Endothelial cell of umbilical vein (primary cell): ENCODE measurements at regions not wholly inside any gene's neighbourhood (a gene's known extent, or its start where the extent isn't known, plus 50 kb on each side); places are given as distances from the start of the nearest gene placed in this dataset.

Experiments
- BruUV-seq: library from RNA; stranded (reverse); fragments of 400-500 nt; replicated peaks from 2 replicates; lab custom pipeline; 2021; lab: Mats Ljungman, UMichigan
- CTCF ChIA-PET: fragments of 300-600, 350-600 bp; sonication (Branson Sonifier 250); formaldehyde crosslinking; loops from one replicate; lab custom pipeline; 2021; ENCODE audit warnings: antibody characterized with exemption, inconsistent platforms; lab: Charles Lee
- POLR2A ChIA-PET: fragments of 300-600, 350-600 bp; sonication (Branson Sonifier 250); formaldehyde crosslinking; loops from one replicate; lab custom pipeline; 2021; ENCODE audit warnings: antibody characterized with exemption, inconsistent platforms; lab: Charles Lee
- DNase-seq: peaks from one replicate; pipeline ENCODE4 v3.0.0-alpha.2; 2011; ENCODE audit warnings: low read depth, low spot score
- FAIRE-seq: peaks from 2 replicates; lab custom pipeline; 2011; peaks lifted over from hg19 to GRCh38; lab: Jason Lieb, UNC
- H2AFZ ChIP-seq: 2 replicates; pipeline ENCODE4 v1.6.0; 2012; ENCODE audit warnings: low read depth, low read length, control low read depth, inconsistent platforms
- H3K27ac ChIP-seq: 2 replicates; pipeline ENCODE4 v1.5.1; 2011; ENCODE audit warnings: low read depth, mild to moderate bottlenecking, control low read depth, low read length, moderate library complexity; ENCODE audit not compliant: insufficient read depth
- H3K27me3 ChIP-seq, 2 experiments: 2 replicates each; pipeline versions ENCODE4 v1.6.0 to v1.6.1; 2011; ENCODE audit warnings: low read length in 2 of 2, mixed read lengths in 1 of 2; ENCODE audit not compliant: control insufficient read depth in 2 of 2, insufficient read depth in 2 of 2
- H3K36me3 ChIP-seq, 2 experiments: 2 replicates in 1 of 2; 3 replicates in 1 of 2; pipeline ENCODE4 v1.5.1; 2011; ENCODE audit warnings: low read length in 2 of 2, mild to moderate bottlenecking in 1 of 2, moderate library complexity in 1 of 2; ENCODE audit not compliant: control insufficient read depth in 2 of 2, insufficient read depth in 2 of 2; ENCODE audit errors: extremely low read depth in 1 of 2
- H3K4me1 ChIP-seq: 3 replicates; pipeline ENCODE4 v1.5.1; 2011; ENCODE audit warnings: mild to moderate bottlenecking, low read length; ENCODE audit not compliant: control insufficient read depth, insufficient read depth; ENCODE audit errors: extremely low read depth
- H3K4me2 ChIP-seq: 2 replicates; pipeline ENCODE4 v1.6.1; 2011; ENCODE audit warnings: low read length, control low read depth, mixed read lengths; ENCODE audit not compliant: insufficient read depth
- H3K4me3 ChIP-seq, 3 experiments: fragments of 200-600 bp in 1 of 3; sonication (generic), shearing (Covaris generic) in 1 of 3; replicated peaks in 1 of 3; 2 replicates each; pipeline ENCODE4 v1.5.1; 2011 to 2016; ENCODE audit warnings: control low read depth in 3 of 3, low read length in 3 of 3, mild to moderate bottlenecking in 2 of 3, inconsistent platforms in 1 of 3, low read depth in 1 of 3, moderate library complexity in 1 of 3; ENCODE audit not compliant: insufficient read depth in 1 of 3
- H3K79me2 ChIP-seq: 2 replicates; pipeline ENCODE4 v1.6.0; 2012; ENCODE audit warnings: low read length, inconsistent platforms; ENCODE audit not compliant: control insufficient read depth, insufficient read depth
- H3K9ac ChIP-seq: replicated peaks from 2 replicates; pipeline ENCODE3; 2011; ENCODE audit warnings: low read length, control low read depth; ENCODE audit not compliant: insufficient read depth; ENCODE audit errors: extremely low read depth
- H3K9me1 ChIP-seq: replicated peaks from 3 replicates; pipeline ENCODE4 v1.6.0; 2011; ENCODE audit warnings: mild to moderate bottlenecking, low read length; ENCODE audit not compliant: control insufficient read depth, insufficient read depth; ENCODE audit errors: extremely low read depth
- H3K9me3 ChIP-seq: replicated peaks from 2 replicates; pipeline ENCODE4 v1.5.1; 2012; ENCODE audit warnings: low read length, inconsistent platforms; ENCODE audit not compliant: control insufficient read depth, insufficient read depth
- H4K20me1 ChIP-seq: replicated peaks from 2 replicates; pipeline ENCODE3; 2011; ENCODE audit warnings: mild to moderate bottlenecking, low read length; ENCODE audit not compliant: control insufficient read depth, insufficient read depth; ENCODE audit errors: extremely low read depth
- EZH2 ChIP-seq: IDR thresholded peaks from 2 replicates; pipeline ENCODE4 v1.6.1; 2012; ENCODE audit warnings: borderline replicate concordance, low read depth, mild to moderate bottlenecking, moderate library complexity, low read length, inconsistent platforms; ENCODE audit not compliant: severe bottlenecking
- FOS ChIP-seq: IDR thresholded peaks from 2 replicates; pipeline ENCODE4 v1.6.1; 2011; ENCODE audit warnings: mild to moderate bottlenecking, low read length, moderate library complexity, borderline replicate concordance; ENCODE audit not compliant: insufficient read depth
- GATA2 ChIP-seq: IDR thresholded peaks from 2 replicates; pipeline ENCODE4 v1.7.0; 2011; ENCODE audit warnings: low read depth, mild to moderate bottlenecking, moderate library complexity, mixed read lengths, low read length; ENCODE audit not compliant: insufficient read length, insufficient read depth
- JUN ChIP-seq: IDR thresholded peaks from 2 replicates; pipeline ENCODE4 v1.6.1; 2011; ENCODE audit warnings: borderline replicate concordance, low read depth; ENCODE audit not compliant: insufficient read length, insufficient read depth
- MYC ChIP-seq: IDR thresholded peaks from one replicate; pipeline ENCODE4 v1.6.1; 2011; ENCODE audit warnings: mild to moderate bottlenecking, low read depth, low read length
- POLR2A ChIP-seq: IDR thresholded peaks from 2 replicates; pipeline ENCODE4 v1.6.1; 2012; ENCODE audit warnings: low read depth, mild to moderate bottlenecking, control low read depth, low read length
- POLR2AphosphoS5 ChIP-seq: IDR thresholded peaks from 2 replicates; pipeline ENCODE4 v1.6.1; 2012; ENCODE audit warnings: low read depth, mild to moderate bottlenecking, control low read depth, low read length, moderate library complexity; ENCODE audit not compliant: insufficient read depth
- dilution Hi-C: fragments of 300-500 bp; cut with MboI; formaldehyde crosslinking; loops from one replicate; pipeline ENCODE4 v1.15.0; 2019; ENCODE audit warnings: low sequenced_read_pairs; ENCODE audit not compliant: extremely low pct_ligation_motif_present
- intact Hi-C: fragments of 100-400 bp; cut with micrococcal nuclease; formaldehyde crosslinking; loops from one replicate; pipeline ENCODE4 v1.10.0; 2022
- TF ChIP-seq, protein P1 (sequence below), 2 donors: IDR thresholded peaks; 1 replicate in 1 of 2; 2 replicates in 1 of 2; pipeline ENCODE4 v1.5.1; 2011; ENCODE audit warnings: low read length in 2 of 2, mild to moderate bottlenecking in 2 of 2, moderate library complexity in 2 of 2, control low read depth in 1 of 2, inconsistent platforms in 1 of 2, low read depth in 1 of 2; ENCODE audit not compliant: insufficient read depth in 1 of 2; ENCODE audit errors: extremely low read depth in 1 of 2
- TF ChIP-seq, protein P2 (sequence below): IDR thresholded peaks from 2 replicates; pipeline ENCODE4 v1.6.1; 2011; ENCODE audit not compliant: insufficient read depth, insufficient read length

DNA sequence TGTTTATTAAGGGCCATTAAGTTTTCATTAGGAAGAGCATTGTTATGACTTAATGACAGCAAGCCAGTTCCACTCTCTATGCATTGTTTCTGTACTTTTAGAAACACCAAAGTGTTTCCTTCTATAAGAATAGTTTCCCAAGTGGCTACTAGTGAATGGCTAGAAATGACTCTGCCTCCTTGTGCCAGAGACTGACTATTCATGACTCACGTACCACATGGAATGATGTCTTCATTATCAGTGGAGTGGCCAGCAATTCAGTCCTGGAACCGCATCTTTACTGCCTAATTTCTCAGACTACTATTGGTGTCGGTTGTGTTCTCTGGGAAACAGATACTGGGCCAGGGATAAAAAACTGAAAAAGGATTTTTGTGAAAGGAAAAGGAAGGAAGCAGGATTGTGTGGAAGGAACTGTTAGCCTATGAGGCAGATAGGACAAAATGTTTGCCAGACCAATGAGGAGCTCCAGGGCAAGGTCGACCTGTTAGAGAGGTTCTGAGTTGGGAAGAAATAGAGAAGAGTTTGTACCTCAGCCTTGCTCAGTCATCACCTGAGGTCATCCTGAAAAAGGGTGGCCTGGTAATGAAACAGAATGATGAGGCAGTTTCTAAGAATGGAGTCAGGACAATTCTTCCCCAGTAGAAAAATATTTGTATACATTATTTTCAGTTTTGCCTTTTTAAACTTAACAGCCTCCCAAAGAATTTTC, 218.6 kb downstream of the SPCS3 start:
- Histone ChIP-seq H3K36me3 (no peaks in the 10 kb centered on the region), H3K9me1 (no peaks in the 10 kb centered on the region), H4K20me1 (no peaks in the 10 kb centered on the region), H3K4me3 (no peak overlapping the region), H3K27me3 (peaks cover 0 to under 1% of the 10 kb centered on the region in 2 experiments), H3K27ac (no peak overlapping the region), H3K79me2 (no peaks in the 10 kb centered on the region), H3K9me3 (no peaks in the 10 kb centered on the region), H3K4me1 (no peaks in the 10 kb centered on the region), H3K4me2 (no peak overlapping the region), H3K9ac (no peak overlapping the region), H2AFZ (no peak overlapping the region)
- ChIA-PET CTCF (no interaction called here), POLR2A (no interaction called here)
- peak; percentile 5 for DNase-seq
- no TSS peak for BruUV-seq
- intact Hi-C loops (no loop called here), dilution Hi-C loops (no loop called here)
- TF ChIP-seq JUN (no peak), POLR2A (no peak), FOS (no peak), POLR2AphosphoS5 (no peak), GATA2 (no peak), EZH2 (no peak), MYC (no peak)
- TF ChIP-seq, protein P1, sequence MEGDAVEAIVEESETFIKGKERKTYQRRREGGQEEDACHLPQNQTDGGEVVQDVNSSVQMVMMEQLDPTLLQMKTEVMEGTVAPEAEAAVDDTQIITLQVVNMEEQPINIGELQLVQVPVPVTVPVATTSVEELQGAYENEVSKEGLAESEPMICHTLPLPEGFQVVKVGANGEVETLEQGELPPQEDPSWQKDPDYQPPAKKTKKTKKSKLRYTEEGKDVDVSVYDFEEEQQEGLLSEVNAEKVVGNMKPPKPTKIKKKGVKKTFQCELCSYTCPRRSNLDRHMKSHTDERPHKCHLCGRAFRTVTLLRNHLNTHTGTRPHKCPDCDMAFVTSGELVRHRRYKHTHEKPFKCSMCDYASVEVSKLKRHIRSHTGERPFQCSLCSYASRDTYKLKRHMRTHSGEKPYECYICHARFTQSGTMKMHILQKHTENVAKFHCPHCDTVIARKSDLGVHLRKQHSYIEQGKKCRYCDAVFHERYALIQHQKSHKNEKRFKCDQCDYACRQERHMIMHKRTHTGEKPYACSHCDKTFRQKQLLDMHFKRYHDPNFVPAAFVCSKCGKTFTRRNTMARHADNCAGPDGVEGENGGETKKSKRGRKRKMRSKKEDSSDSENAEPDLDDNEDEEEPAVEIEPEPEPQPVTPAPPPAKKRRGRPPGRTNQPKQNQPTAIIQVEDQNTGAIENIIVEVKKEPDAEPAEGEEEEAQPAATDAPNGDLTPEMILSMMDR (IDR thresholded peaks at IDR 0.05; ENCODE audit: extremely low read depth in 1 of 2, insufficient read depth in 1 of 2, low read depth in 1 of 2, low read length in 2 of 2) = no peak
- TF ChIP-seq, protein P2, sequence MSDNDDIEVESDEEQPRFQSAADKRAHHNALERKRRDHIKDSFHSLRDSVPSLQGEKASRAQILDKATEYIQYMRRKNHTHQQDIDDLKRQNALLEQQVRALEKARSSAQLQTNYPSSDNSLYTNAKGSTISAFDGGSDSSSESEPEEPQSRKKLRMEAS = no peak
- no peak for FAIRE-seq
